Ramos (cell line): ENCODE measurements at regions not wholly inside any gene's neighbourhood (a gene's known extent, or its start where the extent isn't known, plus 50 kb on each side); places are given as distances from the start of the nearest gene placed in this dataset.

ENCODE experiments used
- in situ Hi-C: fragments of 300-500 bp; cut with MboI; formaldehyde crosslinking; loops from one replicate; pipeline ENCODE4 v1.14.3; 2022; ENCODE audit warnings: low sequenced_read_pairs; ENCODE audit not compliant: unreplicated experiment

DNA sequence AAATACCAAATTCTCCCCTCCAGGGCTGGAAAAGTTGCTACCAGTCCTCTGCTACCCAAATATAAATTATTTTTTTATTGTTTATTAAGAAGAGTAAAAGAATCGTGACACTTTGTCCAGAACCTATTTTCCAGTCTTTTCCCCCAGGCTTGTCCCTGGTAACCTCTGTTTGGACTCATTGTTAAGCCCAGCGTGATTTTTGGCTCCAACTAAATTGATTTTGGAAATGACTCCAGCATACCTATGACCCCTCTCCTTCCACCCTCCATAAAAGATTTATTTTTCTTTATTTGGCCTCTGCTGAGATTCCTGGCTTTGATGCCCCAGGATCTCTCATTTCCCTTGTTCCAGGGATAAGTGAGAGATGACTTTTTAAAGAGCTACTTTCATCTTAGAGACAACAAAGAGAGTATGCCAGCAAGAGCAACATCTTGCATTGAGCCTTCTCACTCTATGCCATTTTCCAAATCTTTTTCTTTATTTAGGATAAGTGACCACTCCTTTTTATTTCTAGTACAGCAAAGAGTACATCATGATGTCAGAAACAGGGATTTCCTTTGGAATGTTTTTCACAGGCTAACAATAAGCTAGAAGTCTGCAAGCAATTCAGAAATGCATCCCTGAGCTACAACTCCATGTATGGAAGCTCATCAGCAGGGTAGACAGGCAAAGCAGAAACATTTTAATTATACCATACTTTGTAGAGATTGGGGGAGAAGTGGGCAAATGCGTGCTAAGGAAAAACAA lies 75.8 kb downstream of the DAD1 start:
- in situ Hi-C loops, result no loop called here

DNA sequence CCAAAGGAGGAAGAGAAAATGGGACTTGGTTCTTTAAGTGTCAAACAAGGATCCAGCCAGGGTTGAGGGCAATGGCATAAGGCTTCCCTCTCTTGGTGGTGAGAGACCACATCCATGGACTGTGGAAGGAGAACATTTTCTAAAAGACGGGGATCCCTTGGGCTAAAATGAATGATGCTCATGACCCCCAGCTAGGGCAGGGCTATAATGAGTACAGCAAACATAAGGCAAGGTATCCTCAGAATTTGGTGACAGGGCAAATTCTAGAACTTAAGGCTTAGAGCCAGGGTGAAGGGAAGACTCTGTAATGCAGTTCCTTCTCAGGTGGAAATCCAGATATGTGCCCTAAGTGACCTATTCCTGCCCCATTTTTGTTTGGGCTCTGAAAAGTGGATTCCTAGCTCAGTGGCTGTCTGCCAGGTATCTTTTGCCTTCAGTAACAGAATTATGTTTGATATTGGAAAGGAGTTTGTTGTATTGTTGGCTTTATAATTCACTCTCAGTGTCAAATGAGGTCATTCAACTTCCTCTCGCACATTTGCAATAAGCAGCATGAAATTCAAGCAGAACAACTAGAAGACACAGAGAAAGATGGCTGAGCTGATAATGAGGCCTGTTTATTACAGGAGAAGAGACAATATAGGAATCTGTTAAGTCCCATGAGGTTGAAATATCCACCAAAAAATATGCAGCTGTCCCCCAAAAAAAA lies 76.8 kb downstream of the DAD1 start:
- in situ Hi-C loops, result no loop called here

DNA sequence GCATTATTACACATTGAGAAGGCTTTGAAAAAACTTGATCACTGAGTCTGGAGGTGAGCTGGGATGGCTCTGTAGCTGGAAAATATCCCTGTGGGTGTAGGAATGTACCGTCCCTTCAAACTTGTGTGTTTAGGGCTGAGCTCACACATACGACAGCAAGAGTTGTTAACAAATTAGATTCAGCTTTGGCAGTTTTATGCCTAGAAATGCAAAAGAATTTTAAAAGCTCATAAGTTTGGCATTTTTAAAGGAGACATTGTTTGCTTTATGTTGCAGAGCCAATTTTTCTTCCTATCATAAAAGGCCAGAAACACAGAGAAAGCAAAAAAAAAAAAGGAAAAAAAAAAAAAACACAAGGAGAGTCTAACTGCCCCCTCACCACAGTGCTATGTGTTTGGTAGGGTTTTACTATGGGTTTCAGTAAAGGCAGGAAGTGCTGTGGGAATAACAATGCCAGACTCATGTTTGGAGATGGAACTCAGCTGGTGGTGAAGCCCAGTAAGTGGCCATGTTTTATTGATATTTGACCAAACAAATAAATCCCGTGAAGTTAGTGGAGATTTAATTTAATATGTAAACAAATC lies 78.4 kb downstream of the DAD1 start:
- in situ Hi-C loops, result no loop called here

GRCh38 chr14:22509751-22510300 lies 79.2 kb downstream of the DAD1 start:
- in situ Hi-C loops, result no loop called here

DNA sequence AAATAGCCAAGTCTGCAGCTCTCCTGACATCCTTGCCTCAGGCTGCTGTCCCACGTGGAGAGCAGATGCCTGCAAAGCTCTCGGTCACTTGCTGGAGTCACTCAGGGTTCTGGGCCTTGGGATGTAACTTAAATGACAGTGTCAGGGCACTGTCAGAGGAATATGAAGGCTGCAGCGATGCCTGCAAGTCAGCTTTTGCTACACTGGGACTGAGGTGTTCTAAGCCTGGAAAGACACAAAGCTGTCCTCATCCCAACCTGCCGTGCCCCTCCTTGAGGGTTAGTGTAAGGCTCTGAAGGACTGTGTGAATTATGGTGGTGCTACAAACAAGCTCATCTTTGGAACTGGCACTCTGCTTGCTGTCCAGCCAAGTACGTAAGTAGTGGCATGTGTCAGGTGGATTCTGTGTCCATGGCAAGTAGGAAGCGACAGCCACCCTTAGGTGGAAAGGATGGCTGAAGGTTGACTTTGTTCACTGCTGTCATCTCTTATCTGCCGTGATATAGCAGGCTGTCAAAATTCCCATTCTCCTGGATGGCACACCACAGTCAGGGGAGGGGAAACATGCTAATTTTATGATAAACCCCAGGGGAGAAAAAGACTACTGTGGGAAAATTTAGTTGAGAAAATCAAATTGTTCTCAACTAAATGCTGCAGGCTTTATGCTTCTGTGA lies 79.9 kb downstream of the DAD1 start:
- in situ Hi-C loops, result no loop called here

- in situ Hi-C loops, result no loop called here
Measured at GRCh38 chr14:22508662-22509035, 80.4 kb downstream of the DAD1 start.

DNA sequence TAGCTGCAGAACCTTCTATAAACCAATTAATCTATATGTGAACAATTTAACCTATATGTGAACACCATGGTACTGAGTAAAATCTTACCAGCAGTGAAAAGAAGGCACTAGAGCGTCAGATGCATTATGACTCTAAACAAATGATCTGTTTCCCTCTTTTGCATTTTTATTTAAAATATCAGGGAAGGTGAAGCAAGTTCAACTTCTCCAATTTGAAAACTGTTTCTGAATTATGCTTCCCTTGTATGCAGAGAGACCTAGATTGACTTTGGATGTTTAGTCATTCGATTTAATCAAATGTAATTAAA lies 80.9 kb downstream of the DAD1 start:
- in situ Hi-C loops, result no loop called here

DNA sequence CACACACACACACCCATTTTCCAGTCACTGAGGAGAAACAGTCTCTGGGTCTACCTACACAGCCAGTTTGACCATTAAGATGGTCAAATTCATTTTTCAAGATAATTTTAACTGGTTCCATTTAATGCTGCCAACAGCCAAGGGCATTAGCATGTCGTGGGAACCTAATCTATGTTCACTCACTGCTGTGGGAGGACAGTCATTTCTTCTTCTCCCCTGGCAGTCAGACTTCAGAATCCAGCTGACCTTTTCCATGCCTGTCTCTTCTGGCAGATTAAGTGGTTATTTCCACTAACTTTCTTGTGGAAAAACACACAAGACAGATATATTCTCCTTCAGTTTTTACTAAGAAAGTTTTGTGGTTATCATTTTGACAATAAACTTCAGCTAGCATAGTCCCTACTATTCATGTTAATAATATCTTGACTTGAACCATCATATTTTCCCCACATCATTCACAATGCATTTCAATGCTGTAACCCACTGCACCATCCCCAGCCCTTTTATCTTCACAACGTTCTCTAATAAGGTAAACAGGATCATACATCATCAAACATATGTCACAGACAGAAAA lies 82.2 kb downstream of the DAD1 start:
- in situ Hi-C loops, result no loop called here

- in situ Hi-C loops, result no loop called here
Measured at GRCh38 chr14:22506378-22506710, 82.7 kb downstream of the DAD1 start.

GRCh38 chr14:22505697-22506377 lies 83.2 kb downstream of the DAD1 start:
- in situ Hi-C loops, result no loop called here

GRCh38 chr14:22505309-22505696 lies 83.7 kb downstream of the DAD1 start:
- in situ Hi-C loops, result no loop called here

DNA sequence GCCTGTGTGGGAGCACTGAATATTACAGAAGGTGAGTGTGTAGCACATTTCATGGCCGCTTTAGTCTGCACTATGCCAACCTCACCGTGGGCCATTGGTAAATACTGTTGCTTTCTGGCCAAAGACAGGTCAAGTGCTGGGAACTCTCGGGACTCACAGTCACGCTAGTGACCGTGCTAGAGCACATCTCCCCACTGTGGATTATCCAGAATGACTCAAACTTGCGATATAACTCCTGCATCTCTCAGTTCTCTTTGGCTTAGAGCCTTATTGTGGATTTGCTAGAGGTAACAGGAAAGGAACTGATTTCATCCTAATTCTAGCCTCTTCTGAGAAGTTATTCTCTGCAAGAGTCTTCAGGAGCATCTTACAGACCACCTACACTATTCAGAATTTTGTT lies 86.5 kb downstream of the DAD1 start:
- in situ Hi-C loops, result no loop called here

DNA sequence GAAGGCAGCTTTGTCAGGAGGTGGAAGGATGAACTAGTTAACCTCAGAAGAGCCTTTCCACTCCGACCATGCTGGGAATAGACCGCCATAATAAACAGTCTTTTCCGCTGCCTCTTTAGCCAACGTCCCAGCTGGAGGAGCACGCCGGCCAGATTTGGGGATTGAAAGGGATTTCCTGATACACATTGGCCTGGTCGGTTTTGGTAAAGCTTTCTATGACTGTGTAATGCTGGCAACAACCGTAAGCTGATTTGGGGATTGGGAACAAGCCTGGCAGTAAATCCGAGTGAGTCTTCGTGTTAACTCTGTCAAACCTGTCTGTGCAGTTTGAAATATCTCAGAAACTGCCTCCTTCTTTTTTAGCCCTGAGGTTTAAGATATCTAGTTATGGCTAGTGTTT lies 87.0 kb downstream of the DAD1 start:
- in situ Hi-C loops, result no loop called here

DNA sequence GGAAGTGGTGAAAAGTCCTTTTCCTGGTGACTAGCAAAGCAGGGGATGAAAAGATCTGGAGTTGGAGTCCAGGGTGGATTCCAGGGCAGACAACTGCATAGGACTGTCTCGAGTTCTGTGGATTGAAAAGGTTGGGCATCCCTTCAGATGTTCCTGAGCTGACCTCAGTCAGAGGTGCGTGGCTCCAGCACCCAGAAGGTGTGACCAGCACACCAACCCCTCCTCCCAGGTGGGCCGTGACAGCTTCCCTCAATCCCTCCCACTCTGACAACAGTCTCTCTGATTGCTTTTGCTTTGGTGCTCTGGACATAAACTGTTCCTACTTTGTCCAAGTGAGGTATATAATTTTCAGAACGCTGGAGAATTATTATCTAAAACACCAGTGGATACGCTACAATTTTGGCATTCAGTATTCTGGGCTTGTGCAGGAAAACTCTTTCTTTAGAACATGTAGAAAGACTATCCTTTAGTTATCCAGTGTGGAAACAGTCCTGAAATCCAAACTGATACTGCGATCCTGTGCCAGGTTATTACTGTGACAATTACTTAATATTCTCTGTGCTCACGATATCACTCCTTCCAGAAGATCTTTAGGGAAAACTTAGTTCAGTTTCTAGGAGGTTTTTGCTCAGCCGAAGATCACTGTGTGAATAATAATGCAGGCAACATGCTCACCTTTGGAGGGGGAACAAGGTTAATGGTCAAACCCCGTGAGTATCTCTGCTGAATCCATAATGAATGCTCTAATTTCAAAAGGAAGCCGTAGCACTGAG lies 87.9 kb downstream of the DAD1 start:
- in situ Hi-C loops, result no loop called here

DNA sequence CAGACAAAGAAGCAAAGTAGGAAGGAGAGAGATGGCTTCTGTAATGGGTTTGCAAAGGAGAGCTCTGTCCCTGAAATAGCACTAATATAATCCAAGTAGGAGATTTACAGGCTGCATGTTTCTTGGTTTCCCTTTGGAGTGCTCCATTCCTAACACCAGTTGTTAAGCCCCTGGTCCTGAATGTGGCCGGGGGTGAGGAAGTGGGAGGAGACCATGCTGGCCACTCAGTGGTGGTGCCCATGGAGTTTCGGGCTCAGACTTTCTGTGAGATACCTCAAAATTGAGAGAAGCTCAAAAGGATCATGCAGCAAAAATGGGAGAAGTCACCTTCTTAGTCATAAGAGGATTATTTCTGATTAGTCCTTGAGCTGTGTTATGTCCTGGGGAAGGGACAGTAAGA lies 88.5 kb downstream of the DAD1 start:
- in situ Hi-C loops, result no loop called here

DNA sequence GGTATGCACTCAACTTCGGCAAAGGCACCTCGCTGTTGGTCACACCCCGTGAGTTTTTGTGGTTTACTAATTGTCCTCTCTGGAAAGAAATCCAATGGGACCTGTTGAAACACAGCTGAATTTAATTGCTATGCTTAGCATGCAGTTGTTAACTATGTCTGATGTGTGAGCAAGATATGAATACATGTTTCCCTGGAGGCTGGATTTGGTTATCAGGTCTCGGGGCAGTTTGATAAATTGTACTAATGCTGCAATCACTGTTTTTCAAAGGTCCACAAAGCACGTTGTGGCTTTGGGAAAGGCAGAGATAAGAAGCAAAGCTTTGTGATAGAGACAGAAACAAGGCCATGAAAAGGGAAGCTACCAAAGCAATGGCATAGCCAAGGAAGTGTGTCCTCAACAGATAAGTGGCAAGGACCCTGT lies 91.3 kb downstream of the DAD1 start:
- in situ Hi-C loops, result no loop called here

- in situ Hi-C loops, result no loop called here
Measured at GRCh38 chr14:22497144-22497423, 91.9 kb downstream of the DAD1 start.

DNA sequence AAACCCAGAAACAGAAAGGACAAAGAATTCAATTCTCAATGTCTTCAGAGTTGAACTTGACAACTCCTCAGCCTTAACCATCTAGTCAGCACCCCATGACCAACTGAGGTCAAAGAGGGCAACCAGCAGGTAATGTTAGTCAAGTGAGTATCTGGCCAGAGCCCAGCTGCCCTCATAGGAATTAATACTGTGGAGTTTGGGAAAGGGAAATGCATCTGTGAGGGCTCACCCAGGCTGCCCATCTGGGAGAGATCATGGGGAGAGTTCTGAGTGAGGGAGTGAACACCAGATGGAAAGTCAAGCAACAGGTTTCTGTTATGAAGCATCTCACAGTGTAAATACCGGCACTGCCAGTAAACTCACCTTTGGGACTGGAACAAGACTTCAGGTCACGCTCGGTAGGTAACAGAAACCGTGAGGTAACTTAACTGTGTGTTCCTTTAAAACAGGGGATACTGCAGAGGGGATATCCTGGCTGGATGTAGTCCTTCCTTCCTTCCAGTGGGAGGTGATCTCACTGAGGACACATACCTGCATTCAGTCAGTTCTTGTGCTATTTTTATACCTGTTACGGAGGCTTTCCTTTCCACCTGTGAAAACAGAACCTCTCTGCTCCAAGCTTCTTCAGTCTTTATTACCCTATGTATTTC lies 94.4 kb downstream of the DAD1 start:
- in situ Hi-C loops, result no loop called here

DNA sequence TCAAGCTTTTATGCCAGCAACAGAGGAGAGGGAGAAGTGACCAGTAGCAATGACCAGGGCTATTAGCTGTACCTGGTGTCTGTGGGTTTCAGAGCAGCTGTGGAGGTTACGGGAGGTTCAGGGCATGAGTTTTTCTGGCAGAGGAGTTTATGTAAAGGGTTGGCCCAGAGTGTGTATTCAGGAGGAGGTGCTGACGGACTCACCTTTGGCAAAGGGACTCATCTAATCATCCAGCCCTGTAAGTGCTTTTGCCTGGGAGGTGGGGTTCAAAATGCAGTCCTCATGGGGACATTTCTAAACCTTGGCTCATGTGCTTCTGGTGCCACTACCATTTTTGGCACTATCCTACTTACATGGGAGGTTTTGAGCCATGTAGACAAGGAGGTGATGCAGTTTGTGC lies 95.3 kb downstream of the DAD1 start:
- in situ Hi-C loops, result no loop called here
